Germinal center (tissue), 1 donor: ENCODE measurements at regions not wholly inside any gene's neighbourhood (a gene's known extent, or its start where the extent isn't known, plus 50 kb on each side); places are given as distances from the start of the nearest gene placed in this dataset.

ENCODE experiments used
- DNase-seq: peaks from one replicate; pipeline ENCODE4 v3.0.0; 2012; ENCODE audit warnings: mixed read lengths, low spot score

DNA sequence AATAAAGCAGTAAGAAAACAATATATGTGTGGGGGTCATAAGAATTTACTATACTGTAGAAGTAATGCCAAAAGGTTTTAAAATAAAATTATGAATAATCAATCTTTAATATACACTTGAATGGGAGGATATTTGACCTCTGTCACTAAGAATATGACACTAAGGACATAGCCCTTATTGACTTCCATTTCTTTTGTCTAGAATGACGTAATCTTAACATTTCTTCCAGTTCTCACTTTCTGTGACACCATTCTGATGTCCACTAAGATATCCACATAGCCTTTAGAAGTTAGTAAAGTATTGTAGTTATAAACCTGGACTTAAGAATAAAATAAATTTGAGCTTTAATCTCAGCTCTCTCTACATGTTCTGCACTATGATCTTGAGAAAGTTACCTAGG lies 1050.7 kb downstream of the TLE4 start:
- DNase-seq: no peak

DNA sequence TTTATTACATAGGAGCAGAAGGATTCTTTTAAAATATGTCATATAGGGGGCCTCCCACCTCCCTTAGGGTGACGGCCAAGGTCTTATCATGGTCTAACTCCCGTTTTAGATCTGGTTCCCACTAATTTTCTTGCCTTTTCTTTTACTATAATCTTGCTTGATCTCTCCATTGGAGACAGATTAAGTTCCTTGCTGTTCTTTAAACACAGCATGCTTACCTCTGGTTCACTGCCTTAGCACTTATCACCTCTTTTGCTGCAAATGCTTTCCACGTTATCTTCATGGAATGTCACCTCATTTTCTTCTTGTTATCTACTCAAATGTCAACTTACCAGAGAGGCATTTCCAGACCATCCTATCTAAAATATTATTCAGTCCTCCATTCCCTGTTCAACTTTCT lies 1047.6 kb downstream of the TLE4 start:
- DNase-seq: no peak

DNA sequence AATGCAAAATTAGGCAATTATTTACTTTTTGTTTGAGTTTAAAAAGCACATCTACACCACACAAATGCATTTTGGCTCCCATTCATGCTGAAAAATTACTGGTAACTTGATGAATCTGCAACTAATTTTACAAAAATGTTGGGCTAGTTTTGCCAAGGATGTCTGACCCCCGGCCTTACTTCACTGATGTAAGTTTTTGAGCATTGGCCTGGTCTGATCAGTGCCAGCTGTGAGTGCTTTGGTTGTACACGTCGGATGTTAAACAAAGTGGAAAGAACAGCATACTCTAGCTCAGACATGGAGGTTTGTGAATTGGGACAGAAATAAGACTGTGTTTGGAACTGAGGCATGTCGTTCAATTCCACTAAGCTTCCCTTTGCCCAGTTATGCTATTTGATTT lies 1044.2 kb downstream of the TLE4 start:
- no peak for DNase-seq

DNA sequence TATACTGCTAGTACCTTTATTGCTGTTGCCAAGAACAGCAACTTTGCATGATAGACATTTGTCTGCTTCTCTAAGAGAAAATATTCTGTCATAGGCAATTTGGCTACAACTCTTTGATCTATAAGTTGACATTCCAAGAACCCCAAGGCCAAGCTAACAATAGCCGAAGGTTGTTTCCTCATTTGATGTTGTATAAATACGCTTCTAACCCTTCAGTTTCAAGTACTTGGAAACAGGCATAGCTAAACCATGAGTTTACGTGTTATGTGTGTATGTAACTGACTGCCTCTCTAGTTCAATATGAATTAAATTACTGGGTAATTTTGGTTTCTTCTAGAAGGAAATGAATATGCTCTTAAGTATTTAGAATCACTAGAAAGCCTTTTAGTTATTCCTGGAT lies 1034.0 kb downstream of the TLE4 start:
- DNase-seq: no peak

DNA sequence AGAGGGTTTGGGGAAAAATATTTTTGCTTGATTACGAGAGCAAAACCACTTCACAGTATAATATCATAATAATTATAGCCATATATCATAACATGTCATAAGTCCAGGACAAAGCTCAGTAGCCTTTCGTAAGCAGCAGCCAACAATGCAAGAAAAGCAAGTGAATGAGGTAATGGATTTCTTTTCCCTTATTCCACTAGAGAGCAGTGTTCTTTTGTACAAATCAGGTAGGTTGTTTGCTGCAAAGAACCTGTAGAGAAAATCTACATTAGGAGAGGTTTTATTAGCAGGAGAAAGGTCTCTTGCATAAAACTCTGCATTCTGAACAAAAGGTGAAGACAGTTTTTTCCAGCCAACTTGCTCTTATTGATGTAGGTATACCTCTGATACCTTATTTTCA lies 1033.4 kb downstream of the TLE4 start:
- DNase-seq: no peak

DNA sequence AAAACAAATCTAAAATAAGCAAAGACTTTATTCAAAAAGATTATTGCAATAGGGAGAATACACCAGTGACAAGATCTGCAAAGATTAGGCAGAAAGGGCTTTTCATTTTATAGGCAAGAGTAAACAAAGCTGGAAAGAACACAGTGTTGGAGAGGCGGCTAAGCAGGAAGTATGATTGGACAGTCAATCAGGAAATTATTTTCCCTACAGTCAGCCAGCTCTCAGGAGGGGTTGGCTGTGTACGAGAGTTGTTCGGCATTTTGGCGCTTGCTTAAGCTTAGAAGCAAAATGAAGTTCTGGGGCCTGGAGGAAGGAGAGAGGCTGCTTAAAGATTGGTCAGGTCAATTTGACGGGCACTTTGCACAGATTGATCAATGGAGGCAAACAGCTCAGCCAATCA lies 1030.5 kb downstream of the TLE4 start:
- no peak for DNase-seq

DNA sequence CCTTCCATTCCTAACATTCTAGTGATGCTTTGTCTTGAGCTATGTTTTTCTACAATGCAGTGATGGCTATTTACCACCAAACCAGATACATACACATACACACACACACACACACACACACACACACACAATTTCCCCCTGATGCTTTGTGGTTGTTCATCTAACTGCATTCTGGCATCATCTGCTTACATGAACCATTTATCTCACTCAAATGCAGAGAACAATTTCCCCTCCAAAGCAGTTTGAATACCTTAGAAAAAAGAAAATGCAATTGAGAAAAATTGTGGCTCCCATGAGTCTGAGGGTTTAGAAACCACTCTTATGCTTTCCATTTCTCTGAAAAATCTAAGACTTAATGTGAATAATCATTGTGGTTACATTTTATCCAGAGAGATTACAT lies 1024.8 kb downstream of the TLE4 start:
- no peak for DNase-seq

DNA sequence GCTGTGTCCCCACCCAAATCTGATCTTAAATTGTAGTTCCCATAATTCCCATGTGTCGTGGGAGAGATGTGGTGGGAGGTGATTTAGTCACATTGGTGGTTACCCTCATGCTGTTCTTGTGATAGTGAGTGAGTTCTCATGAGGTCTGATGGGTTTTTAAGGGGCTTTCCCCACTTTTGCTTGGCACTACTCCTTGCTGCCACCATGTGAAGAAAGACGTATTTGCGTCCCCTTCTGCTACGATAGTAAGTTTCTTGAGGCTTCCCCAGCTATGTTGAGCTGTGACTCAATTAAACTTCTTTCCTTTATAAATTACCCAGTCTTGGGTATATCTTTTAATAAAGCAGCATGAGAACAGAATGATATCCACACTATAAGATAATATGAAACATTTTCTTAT lies 1023.4 kb downstream of the TLE4 start:
- no peak for DNase-seq

DNA sequence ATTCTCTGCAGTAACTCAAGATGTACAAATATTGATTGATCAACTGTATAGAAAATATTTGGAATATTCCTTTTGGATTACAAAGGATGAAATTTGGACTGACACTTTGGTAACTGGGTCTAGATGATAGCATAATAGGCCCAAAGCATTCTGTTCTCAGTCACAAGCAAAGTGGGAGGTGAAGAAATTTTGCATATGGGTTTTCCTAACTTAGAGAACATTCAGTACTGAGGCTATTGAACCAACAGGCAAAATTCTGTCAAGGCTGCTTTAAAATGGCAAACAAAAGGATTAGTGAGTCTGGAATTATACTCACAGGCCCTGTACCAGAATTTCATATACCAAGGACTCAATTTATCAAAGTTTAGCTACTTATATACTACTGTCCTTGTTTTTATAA lies 1020.6 kb downstream of the TLE4 start:
- no peak for DNase-seq

DNA sequence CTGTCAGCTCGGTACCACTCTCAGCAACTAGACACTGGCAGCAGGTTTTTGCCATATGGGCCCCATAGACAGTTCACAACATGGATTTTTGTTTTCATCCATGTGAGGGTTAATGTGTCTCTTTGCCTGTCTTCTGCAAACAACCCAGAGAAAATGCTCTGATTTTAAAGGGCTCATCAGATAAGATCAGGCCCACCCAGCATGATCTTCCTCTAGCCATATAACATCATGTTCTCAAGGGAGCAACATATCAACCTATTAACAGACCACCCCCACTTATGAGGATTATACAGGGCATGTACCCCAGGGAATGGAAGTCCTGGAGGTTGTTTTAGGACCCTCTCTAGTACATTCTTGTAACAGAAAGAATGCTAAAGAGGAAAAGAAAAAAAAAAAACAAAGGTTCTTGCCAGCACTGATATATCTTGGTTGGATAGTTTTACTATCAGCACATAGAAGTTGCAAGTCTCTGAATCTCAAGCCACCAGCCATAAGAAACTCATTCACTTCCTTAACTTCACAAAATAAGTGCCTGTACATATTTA lies 1015.1 kb downstream of the TLE4 start:
- no peak for DNase-seq

DNA sequence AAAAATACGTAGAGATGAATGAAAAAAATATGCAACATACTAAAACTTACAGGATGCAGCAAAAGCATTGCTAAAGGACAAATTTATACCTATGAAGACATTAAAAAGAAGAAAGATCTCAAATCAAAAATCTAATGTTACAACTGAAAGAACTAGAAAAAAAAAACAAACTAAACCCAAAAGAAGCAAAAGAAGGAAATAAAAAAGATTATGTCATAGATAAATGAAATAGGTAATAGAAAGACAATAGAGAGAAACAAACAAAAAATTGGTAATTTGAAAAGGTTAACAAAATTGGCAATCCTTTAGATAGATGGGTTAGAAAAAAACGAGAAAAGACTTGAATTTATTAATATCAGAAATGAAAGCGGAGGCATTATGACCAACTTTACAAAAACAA lies 1000.2 kb downstream of the TLE4 start:
- DNase-seq: no peak

DNA sequence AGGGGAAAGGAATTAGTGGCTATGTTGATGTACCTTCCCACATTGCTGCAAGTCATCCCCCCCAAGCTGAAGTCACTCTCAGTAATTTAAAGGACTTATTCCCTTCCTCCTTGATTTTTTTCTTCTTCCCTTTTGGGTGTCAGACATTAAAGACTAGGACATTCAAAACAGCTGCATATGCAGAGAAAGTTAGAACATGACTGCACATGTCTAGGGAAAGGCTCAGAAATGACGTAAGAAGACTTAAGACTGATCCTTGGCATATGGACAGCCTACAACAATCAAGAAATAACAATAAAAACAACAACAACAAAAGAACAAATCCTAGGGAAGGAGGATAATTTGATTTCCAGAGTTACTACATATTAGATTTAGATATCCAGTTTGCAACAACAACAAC lies 997.5 kb downstream of the TLE4 start:
- no peak for DNase-seq

DNA sequence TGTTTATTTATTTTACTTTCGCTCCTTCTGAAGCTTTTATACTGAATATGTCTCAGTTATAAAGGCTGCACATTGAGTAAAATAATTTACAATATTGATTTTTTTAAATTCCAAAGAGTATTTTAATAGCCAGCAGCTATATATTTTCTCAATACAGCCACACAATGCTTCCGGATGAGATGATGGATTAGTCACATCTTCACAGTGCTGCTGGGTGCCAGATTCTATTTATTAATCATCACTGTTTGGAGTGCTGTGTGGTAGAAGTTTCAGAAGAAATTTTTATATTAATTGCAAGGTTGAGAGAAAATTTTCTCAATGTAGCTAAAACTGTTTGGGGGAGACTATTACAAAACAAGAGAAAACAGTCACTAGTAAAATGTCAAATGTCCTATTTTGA lies 989.8 kb downstream of the TLE4 start:
- DNase-seq: no peak

DNA sequence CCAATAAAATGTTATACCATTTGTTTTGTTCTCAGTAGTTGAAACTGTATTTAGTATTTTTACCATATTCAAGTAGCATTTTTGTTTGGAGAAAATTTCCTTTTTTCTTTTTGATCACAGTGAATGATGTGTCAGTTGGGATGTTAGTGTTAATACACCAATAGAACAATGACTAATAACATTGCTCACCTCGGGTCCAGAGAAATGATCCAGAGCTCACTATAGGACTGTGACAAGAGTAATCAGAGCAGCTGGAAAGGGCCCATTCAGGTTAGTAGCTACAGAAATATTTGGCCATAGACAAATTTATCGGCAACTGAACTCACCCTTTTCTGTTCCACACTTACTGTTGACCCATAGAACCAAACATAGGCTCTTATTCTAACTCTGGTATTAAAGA lies 989.2 kb downstream of the TLE4 start:
- no peak for DNase-seq

DNA sequence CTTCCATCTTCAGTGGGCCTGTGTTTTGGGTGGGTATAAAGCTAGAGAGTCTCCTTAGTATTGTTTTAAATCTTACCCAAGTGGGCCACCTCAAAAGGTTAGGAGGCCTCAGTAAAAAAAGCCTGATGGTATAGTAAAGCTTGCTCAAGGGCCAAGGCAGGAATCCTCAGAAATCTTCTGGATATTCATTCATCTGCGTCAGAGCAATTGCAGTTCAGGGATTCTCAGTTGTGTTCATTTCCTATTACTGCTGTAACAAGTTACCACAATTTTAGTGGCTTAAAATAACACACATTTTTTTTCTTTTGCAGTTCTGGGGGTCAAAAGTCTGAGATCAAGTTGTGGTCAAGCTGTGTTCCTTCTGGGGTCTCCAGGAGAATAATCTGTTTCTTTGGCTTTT lies 985.5 kb downstream of the TLE4 start:
- DNase-seq: no peak

DNA sequence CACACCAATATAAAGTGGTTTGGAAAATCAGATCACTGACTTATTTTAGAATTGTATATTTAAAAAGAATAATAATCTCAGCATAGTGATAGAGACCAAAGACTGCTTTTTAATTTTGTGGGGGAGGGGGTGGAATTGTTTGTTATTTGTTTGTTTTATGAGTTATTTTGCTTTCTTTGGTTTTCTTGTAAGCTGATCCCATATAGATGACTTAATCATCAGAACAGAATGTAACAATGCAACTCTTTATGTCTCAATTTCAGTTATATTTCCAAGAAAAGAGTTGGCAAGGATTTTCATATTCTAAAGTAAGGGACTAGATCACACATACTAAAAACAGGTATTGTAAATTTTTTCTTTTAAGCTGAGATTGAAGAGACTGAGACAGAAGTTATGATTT lies 984.9 kb downstream of the TLE4 start:
- no peak for DNase-seq

DNA sequence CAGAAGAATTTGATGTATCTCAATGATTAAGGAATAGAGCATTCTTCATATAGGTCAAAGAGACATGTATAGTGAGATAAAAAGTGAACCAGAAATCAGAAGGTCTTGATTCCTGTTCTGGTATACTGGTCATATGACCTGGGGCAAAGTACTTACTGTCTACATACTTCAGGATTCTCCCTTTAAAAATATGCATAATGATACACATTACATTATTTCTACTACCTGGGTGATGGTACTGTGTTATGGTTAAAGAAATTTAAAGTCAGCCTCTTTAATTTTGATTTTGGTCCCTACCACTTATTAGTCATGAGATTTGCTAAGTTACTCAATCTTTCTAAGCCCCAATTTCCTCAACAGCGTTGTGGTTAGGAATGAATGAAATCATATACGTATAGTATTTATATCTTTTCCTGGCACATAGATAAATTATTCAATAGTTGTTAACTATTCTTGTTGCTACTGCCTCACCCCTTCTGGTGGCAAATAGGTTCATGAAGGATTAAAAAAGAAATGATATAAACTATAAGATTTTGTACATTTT lies 984.1 kb downstream of the TLE4 start:
- no peak for DNase-seq

DNA sequence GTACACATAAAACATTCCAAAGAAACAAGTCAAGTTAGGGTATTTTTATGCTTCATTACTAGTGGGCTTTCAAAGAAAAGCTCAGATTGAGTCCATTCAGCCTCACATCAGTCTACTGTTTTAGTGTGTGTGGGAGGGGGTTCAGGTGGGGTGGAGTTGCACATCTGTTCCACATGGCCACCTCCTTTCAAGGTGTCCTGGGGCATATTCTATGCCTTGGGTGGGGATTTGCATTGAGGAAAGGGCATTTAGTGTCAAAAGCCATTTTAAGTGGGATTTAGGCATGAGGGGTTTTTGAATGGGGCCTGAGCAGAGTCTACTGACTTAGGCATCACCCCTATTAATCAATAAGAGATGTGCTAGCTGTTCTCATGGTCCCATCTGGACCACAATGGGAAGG lies 983.1 kb downstream of the TLE4 start:
- DNase-seq: no peak

DNA sequence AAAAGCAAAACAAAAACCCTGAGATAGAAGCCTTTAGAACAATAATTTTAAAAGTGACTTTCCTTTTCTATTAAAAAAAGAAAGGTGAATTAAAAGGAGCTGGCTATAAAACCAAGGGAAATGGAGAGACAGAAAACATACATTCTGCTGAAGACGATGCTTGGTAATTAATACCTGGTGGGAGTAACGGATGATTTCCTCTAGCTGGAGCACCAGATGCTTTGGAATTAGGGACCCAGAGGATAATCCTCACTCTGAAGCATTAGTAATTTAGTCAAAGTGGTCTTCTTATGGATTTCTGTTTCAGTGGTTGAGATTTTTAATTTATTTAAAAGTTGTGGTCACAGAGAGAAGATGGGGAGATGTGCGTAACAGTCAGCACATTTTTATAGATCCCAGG lies 982.5 kb downstream of the TLE4 start:
- DNase-seq: no peak

DNA sequence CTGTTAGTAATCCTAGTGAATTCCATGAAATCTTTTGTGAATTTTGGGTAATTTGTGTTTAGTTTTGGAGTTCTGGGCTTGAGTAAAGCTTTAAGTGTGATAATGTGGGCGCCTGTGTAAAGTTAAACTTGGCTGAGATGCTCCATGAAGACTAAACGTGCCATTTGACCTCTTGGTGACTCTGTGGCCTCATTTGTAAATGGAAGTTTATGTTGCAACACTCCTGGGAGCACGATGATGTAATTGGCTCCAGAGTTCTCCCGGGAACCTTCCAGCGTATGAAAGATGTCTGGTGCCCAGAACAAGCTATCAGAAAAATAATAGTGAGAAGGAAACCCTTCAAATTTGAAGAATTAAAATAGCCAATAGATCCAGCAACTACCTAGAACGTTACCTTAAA lies 981.2 kb downstream of the TLE4 start:
- no peak for DNase-seq

DNA sequence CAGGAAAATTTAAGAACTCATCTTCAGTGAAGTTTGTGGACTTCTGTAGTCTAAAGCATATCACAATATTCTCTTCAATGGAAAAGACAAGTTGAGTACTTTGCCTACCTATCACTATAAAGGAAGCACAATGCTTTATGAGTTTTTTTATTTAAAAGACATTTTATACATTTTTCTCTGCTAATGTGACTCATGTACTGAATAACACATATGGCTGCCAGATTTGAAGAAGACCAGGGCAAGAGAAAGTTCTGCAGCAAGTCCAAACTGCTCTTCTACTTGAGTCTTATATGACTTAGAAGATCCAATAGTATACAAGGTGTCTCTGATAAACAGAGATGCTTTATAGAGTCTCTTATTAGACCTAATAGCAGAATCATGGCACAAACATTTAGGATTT lies 978.4 kb downstream of the TLE4 start:
- no peak for DNase-seq

DNA sequence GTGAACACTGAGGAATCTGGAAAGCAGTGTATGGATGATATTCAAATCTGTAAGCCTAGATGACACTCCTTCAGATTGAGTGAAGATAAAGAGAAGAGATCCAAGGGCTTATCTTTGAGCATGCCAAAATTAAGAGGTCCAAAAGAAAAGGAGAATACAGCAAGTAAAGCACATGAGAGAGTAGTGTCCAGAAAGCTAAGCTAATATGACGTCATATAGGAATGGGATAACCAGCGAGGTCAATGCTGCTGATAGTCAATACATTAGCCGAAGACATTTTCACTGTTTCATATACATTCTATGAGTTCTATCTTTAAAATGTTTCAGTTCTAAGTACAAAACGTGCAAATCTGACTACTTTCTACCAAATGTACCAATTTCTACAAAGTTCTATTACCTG lies 975.8 kb downstream of the TLE4 start:
- no peak for DNase-seq

DNA sequence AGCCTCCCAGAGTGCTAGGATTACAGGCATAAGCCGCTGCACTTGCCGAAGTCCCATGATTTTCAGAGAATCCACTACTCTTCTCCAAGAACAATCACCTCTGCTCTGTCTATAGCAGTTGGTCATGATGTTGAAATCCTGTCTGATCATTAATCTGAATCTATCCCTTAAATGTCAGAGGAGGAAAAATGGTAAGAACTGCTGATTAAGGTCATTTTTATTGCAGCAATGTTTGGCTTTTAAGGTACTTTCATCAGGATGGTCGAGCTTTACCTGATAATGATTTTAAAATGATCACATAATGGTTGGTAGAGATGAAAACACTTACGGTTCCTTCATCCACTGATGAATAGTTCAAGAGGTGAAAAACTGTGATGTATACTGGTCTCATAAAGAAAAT lies 968.6 kb downstream of the TLE4 start:
- no peak for DNase-seq

DNA sequence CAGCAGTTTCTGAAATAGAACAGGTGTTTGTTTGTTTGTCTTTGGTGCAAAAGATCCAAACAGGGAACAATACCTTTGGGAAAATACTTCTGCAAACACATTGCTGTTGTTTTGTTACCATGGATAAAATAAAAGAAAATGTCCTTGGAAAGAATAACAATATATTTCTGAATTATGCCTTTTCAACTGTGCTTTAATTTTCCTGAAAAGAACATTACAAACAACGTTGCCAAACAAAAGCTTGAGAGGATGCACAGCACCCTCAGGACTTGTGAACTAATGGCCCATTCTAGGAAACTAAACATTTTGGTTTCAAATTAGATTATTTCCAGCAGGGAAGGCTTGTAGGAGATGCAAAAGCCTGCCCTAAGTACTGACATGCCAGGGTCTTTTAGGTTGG lies 967.2 kb downstream of the TLE4 start:
- no peak for DNase-seq

DNA sequence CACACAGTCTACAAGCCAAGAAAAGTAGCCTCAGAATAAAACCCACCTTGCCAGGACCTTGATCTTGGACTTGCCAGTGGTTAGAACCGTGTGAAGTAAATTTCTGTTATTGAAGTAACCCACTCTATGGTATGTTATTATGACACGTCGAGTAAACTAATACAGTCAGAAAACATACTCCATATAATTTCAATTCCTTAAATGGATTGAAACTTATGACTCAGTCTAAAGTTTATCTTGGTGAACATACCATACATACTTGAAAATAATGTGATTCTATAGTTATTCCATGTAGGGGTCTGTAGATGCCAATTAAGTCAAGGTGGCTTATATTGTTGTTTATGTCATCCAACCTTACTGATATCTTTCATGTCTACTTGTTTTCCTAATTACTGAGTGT lies 950.7 kb downstream of the TLE4 start:
- no peak for DNase-seq
